AG08395 (cell line): ENCODE measurements at regions not wholly inside any gene's neighbourhood (a gene's known extent, or its start where the extent isn't known, plus 50 kb on each side); places are given as distances from the start of the nearest gene placed in this dataset.
A peak's percentile ranks its signal among the peaks of the same experiment; 100 is the strongest.

Experiments used
- DNase-seq: peaks from one replicate; pipeline ENCODE4 v3.0.0; 2012; ENCODE audit warnings: mixed read lengths, low spot score

DNA sequence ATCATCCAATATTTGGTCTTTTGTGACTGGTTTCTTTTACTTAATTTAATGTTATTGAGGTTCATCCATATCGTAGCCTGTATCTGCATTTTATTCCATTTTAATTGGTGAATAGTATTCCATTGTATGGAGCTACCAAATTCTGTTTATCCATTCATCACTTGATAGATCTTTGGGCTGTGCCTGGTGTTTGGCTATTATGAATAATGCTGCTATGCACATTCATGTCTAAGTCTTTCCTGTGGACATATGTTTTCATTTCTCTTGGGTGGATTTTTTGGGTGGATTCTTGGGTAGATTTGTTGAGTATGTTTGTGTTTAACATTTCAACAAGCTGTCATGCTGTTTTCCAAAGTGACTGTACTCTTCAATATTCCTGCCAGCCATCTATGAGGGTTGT, 52.5 kb upstream of the NEDD4L start:
- DNase-seq, result no peak

DNA sequence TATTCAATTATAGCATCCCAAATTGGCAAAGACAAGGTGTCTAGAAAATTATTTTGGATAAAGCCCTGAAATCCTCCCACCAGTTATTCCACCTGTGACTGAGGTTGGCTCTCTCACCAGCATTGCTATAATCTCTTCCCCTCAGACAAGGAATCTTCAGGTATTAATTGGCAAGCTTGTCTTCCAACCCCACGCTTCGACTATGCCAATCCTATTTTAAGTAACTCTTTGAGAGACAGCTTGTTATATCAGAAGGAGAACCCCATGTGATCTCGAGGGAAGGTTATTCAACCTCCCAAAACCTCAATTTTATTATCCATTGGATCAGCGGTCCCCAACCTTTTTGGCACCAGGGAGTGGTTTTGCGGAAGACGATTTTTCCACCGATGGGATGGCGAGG, 54.5 kb upstream of the NEDD4L start:
- no peak for DNase-seq

DNA sequence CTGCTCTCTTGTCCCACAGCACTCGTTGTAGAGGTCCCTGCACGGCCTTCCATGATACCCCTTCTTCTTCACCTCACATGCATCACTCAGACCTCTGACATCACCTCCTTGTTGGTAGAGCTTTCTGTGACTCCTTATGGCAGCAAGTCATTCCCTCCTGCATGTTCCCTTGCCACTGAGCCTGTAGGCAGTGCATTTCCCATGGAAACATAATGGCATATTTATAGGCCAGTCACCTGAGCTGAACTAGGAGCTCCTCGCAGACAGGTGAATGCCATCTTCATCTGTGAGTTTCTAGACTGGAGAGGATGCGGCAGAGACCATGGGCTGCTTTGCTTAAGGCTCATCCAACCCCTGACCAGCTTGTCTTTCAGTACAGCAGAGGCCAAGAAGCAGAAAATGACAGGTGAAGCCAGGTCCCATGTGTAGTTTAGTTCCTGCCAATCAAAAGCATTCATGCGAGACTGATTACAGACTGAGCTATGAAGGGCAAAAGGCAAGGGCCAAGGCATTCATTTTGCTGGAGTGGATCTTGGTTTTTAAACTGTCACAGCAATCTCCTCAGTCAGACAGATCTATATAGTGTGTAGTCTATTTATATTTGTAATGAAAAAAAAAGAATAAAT, 59.4 kb upstream of the NEDD4L start:
- DNase-seq, result no peak

DNA sequence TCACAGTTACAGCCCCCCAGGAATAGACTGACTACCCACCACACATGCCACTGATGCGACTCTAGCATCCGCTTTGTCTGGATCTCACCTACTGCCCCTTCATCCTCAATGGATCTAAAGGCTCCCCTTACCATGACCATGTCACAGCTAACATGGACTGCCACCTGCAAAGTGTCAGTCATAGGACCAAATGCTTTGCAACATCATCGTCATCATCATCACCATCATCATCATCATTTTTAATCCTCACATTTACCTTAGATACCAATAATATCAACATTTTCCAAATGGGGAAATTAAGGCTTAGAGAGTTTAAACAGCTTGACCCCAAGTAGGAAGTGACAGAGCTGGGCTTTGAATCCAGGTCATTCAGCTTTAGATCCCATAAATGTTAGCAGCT, 60.1 kb upstream of the NEDD4L start:
- DNase-seq, result no peak

DNA sequence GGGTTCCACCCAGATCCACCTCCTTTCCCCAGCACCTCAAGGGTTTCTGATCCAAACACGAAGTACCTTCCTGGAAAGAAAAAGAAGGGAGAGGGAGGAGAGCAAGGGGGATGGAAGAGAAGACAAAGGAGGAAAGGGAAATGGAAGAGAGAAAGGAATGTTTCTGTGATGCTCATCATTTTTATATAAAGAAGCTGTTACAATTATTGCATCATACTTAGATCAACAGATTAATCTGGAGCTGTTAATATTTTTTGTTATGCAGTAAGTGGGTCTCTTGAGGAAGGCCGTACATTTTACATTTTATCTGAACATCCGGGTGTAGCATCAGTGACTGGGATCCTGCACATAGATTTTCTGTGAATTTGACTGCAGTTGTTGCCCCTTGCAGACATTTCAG, 60.6 kb upstream of the NEDD4L start:
- no peak for DNase-seq

DNA sequence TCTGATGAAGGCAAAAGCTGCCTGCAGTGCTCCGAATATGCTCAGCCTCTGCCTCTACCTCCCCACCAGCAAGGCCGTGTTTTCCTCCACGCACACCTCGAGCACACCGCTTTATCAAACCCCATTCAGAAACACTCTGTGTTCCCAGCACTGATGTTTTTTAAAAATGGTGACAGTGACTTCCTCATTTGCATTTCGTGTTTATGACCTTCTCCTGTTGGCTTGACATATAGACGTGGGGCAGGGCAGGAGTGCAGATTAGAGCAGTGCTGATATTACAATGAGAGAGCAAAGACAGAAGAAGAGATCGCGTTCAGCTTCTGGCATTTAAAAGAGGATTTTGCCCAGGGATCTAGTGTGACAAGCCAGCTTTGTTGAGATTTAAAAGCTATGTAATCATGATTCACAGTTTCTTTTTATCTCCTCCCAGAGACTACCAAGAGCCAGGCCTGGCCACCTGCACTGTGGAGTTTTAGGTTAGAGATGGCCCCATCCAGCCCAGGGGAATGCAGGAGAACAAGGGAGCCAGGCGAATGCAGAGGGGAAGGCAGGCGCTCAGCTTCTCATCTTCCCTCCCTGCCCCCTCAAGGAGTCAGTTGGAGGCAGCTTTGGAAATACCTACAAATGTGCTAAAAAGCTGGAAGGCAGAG, 61.5 kb upstream of the NEDD4L start:
- DNase-seq, result no peak

DNA sequence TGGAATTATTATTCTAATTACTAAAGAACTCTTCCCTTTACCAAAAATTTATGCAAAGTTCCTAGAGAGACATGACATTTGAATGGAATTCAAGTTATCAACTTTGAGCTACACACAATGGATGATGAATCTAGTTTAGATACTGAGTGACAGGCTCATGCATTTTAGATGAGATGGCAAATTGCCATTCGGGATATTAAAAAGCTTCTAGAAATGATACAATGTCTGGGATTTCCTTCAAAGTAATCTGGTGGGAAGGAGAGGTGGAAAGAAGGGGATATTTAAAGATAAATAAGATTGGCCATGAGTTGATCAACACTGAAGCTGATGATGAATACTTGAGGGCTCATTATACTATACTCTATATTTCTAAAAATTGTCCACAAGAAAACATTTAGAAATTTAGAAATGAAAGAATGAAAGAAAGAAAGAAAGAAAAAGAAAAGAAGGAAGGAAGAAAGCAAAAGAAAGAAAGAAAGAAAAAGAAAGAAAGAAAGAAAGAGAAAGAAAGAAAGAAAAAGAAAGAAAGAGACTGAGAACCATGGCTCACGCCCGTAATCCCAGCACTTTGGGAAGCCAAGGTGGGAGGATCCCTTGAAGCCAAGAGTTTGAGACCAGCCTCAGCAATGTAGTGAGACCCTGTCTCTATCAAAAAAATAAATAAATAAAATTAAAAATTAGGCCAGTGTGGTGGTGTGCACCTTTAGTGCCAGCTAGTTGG, 62.6 kb upstream of the NEDD4L start:
- DNase-seq, result no peak

DNA sequence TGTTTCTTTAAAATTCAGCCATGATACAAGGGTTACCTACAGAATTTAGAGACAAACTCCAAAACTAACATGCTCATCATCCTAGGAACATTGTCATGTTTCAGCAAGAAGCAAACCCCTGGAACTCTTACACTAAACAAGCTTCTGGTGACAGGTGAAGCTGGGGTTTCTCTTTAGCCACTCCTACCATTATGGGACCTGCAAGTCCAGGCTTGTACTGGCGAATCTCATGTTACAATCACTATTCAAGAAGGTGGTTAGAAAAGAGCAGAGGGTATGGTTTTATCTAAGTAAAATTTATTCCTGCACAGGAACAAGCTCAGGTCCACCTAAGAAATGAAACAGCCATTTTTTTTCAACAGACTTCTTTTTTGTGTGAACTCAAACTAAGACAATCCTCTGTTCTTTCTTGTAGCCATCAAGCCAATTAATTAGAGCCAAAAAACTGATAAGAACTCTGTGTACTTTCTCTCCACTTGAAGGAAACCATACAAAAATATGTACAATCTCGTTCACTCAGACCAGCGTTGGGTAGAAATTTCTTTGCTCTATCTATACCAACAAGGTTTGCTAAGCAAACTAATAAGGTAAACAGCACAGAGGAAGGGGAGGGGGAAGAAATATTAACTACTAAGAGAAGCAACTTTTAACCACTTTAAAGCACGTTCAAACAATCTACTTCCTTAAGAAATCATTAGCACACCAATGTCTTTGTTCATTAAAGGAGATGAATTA, 63.3 kb upstream of the NEDD4L start:
- no peak for DNase-seq

DNA sequence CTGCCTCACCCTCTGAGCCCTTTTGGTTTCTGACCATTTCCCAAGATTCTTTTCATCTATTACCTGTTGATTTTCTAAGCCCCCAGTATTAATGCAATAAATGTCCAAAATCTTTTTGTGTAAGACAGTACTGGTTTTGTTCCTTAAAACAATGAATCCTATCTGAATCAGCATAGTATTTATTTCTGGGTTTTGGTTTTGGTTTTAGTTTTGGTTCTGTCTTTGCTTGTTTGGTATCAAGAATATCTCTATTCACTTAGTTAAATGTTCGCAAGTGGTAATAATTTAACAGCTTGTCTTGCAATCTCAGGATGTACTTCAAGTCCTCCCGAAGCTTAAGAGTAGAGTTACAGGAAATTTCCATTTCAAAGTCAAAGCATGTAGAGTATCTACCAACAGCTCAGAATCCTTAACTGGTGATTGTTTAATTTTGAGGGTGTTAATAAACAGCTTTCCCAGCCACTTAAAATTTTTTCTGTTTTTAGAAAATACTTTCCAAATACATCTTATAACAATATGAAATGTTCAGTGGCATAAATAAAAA, 67.7 kb upstream of the NEDD4L start:
- no peak for DNase-seq

DNA sequence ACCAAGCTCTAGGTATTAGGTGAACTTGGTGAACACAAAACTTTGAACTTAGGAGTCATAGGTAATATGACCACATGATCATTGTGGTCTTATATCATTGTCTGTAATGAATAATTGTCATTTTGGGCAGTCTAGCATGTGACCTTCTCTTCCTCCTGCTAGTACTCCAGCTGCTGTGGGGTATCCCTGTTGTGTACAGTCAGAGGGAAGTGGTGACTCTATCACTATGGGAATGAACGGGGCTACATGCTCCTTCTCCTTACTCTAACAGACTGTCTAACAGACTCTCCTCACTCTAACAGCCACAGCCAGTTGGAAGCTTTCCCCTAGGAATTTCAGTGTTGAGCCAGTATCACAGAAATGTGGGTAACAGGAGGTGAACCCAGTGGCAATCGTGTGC, 68.2 kb upstream of the NEDD4L start:
- no peak for DNase-seq

DNA sequence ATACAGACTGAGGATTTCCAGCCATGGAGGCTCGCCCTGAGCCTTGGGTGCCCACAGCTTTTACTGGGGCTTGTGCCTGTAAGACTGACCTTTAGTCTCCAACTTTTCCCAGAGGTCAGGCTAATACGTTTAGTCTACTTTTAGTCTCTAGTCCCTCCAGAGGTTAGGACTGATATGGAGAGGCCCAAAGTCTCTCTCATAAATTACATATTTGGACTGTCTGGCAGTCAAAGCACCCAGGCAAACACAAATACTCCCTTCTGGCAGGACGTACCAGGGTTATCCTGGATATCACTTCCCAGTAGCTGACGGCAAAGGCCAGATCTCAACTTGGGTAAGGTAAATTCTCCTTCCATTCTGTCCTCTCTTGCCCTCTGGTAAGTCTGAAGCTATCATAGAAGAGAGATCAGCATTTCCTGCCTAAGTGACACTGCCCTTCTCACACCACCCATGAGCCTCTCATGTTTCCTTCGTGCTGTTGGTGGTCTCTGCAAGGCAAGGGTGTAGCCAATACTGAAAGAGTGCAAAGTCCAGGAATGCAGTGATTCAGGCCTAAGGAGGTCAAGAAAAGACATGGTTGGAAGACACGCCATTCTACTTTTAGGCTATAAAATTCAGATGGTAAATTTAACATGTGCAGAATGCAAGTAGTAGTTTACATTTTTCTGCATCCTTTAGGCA, 69.3 kb upstream of the NEDD4L start:
- no peak for DNase-seq

DNA sequence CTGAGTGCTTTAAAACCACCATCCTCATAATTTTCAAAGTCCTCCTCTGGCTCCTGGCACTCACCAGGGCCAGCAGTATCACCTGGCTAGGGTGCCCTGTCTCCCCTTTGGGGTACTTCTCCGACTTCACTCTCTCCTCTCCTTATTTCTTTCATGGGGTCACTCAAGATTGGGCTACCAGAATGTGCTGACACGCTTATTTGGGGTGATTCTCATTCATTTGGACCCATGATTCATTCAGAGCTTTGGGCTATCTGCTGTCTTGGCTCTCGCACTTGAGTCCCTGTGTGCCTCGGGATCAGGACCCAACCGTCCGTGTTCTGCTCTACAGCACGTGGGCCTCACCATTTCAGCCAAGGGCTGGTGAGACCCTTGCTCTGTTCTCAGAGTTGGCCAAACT, 70.1 kb upstream of the NEDD4L start:
- DNase-seq, result no peak

DNA sequence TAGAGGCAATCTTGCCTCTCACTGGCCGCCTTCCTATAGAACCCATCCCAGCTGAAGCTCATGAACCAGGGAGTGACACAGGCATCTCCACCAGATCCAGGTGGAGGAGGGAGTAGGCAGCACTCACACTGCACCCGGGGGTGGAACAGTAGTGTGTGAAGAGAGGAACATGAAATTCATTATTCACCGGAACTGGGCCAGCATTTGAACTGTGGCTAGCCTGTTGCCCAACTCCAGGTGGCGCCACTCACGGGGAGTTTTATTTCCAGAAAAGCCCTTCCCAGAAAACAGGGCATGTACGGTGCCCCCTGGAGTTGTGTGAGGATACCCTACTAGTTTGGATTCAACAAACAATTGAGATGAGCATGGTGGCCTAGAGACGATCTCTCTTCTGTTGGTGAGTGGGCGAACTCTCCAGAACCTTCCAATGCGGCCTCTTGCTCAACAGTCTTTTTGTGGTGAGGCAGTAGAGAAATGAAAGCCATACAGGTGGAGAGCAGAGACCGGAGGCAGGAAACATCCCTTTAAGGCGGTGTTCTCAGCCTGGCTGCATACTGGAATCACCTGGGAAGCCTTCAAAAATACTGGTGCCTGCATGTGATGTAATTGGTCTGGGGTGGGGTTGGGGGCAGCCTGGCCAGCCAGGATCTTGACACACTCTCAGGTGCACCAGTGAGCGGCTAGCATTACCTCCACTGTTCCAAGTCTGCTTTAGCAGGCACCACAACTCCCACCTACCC, 73.5 kb upstream of the NEDD4L start:
- no peak for DNase-seq

DNA sequence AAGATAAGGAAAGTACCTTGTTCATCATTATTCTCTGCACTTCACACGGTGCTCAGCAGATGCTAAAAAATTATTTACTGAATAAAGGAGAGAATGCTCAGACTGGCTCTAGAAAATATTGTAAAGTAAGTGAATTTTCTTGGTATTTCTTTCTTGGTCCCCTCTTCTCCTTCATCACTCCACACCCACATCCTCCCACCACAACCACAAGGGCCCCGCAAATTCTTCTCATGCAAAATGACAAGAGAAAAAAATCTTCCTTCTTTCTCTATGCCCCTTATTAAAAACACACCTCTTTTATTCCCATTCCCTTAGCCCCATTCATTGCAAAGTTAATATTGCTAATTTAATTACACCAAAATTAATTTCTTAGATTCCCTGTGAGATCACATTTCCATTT, 74.2 kb upstream of the NEDD4L start:
- no peak for DNase-seq

DNA sequence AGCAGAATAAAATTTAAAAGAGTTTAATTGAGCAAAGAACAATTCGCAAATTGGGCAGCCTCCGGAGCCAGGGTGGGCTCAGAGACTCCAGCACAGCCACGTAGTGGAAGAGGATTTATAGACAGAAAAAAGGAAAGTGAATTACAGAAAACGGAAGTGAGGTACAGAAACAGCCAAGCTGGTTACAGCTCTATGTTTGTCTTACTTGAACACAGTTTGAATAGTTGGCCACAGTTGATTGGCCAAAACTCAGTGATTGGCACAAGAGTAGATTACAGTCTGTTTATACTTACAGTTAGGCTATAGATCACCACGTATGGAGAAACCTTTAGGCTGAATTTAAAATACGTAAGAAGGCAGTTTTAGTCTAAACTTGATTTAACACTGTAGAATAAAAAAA, 78.8 kb upstream of the NEDD4L start:
- no peak for DNase-seq

DNA sequence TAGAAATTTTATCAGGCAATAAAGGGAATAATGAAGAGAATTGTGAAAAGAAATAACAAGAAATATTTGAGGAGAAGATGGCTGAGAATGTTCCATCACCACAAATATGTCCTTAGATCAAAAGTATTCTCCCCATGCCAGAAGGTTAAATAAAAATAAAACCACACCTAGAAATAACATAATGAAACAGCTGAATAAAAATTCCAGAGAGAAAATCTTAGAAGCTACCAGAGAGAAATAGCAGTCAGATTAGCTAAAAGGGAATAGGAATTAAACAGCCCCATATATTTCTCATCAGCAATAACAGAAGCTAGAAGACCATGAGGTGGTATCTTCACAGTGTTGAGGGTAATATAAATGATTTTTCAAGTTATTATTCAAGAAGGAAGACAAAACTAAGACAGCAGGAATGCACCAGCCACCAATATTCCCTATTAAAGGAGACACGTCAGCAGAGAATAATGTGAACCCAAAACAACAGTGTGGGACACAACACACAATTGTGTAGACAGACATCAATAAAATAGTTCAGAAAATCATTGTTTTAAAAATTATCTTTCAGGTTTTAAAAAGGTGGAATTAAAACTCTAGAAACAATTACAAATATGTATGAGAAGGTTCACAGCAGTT, 82.0 kb upstream of the NEDD4L start:
- no peak for DNase-seq

DNA sequence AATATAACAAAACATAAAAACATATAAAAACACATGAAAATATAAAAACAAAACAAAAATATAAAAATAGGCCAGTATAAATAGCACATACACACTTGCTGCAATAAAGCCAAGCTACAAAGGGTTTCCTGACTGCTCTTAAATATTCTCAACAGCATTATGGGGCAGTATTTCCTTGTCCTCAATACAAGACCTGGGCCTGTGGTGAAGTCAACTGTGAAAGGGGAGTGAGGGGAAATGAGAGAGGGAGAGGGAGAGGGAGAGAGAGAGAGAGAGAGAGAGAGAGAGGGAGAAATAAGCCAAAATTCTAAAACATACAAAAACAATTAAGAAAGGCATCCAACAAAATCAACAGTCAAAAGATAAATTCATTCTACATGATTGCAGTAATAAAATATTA, 82.6 kb upstream of the NEDD4L start:
- no peak for DNase-seq

DNA sequence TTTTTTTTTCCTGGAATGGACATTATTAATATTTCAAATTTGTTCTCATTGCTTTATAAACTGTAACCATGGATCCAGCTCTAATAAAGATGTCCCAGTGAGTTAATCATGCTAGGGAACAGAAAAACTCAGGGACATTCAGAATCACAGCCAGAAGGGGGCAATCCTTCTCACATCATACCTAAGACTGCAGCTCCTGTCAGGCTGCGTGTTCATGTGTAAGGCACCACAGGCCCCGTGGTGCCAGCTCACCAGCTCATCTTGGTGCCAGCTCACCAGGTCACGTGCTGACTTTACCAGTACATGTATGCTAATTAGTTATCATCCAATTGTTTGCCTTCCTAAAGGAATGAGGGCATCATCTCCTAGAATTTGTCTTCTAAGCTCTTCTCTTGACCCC, 84.7 kb upstream of the NEDD4L start:
- peak; percentile 47 for DNase-seq

DNA sequence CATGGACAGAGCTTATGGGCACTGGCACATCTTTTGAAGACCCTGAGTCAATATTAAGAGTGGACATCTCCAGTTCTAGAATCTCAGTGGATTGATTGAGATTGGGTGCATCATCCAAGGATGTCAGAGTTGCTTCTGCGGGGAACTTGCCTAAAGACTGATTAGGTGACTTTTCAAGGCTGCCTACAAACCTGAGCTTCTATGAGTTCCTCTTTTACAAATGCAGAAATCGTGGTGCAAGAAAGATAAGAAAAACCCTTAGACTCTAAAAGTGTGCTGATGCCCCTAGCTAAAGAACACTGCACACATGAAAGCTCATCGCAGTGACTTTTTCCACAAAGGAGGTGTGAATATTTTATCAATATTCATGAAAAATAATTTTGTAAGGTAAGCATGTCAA, 86.8 kb upstream of the NEDD4L start:
- DNase-seq, result no peak

DNA sequence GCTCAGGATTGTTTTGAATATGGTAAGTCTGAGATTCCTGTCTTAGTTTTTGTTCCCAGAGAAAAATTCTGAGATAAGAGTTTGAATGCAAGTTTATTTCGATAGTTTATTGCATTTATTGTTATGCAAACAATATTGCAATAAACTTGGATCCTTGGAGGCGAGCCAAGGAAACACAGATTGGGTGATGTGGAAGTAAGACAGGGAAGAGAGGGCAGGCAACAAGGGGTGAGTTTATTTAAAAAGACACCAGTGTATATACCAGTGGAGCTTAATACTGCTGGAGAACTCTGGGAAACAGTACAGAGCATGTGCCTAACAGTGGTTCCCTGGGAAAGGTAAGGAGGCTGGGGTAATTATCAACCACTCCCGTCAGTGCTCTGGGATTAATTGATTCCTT, 87.5 kb upstream of the NEDD4L start:
- no peak for DNase-seq

DNA sequence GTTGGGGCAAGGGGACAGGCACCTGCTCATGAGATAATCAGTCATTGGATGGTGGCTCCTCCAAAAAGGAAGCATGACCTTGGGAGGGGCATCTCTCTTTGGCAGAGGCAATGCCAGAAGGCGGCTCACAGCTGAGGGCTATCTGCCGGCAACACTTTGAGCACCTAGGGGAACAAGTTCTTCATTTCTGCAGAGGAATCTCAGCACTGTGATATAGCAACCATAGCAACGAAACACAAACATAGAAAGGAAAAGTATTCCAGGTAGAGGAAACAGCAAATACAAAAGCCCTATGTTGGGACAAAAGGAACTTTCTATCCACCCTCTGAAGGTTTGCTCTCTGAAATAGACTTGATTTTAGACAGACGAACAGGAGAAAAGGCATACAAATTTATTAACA, 89.1 kb upstream of the NEDD4L start:
- no peak for DNase-seq
